C4-2B (cell line): ENCODE measurements at regions not wholly inside any gene's neighbourhood (a gene's known extent, or its start where the extent isn't known, plus 50 kb on each side); places are given as distances from the start of the nearest gene placed in this dataset.

Experiments used
- H3K27ac ChIP-seq: fragments of 450-650 bp; 2 replicates; pipeline ENCODE4 v1.5.1; 2017
- ZFX ChIP-seq: fragments of 450-650 bp; IDR thresholded peaks from 2 replicates; pipeline ENCODE4 v1.6.1; 2017
- TF ChIP-seq, protein P1 (sequence below): fragments of 450-650 bp; conservative IDR thresholded peaks from 2 replicates; pipeline ENCODE4 v1.5.1; 2017; ENCODE audit warnings: mild to moderate bottlenecking

DNA sequence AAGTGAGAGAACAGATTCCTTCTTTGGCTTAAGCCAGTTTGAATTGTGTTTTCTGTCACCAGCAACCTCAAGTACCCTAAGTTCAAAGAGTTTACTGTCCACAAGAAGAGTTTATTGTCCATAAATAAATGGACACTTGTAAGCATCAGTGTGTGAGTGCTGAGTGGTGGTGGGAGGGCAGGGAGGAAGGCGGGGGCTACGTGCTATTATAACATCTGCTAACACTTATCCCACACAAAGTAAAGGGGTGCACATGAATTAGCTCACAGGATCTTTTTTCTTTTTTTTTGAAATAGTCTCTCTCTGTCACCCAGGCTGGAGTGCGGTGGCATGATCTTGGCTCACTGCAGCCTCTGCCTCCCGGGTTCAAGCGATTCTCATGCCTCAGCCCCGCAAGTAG lies 87.2 kb downstream of the MICALL2 start:
- no peak overlapping the region for H3K27ac ChIP-seq
- no peak for TF ChIP-seq ZFX
- TF ChIP-seq, protein P1, sequence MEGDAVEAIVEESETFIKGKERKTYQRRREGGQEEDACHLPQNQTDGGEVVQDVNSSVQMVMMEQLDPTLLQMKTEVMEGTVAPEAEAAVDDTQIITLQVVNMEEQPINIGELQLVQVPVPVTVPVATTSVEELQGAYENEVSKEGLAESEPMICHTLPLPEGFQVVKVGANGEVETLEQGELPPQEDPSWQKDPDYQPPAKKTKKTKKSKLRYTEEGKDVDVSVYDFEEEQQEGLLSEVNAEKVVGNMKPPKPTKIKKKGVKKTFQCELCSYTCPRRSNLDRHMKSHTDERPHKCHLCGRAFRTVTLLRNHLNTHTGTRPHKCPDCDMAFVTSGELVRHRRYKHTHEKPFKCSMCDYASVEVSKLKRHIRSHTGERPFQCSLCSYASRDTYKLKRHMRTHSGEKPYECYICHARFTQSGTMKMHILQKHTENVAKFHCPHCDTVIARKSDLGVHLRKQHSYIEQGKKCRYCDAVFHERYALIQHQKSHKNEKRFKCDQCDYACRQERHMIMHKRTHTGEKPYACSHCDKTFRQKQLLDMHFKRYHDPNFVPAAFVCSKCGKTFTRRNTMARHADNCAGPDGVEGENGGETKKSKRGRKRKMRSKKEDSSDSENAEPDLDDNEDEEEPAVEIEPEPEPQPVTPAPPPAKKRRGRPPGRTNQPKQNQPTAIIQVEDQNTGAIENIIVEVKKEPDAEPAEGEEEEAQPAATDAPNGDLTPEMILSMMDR, result no peak

DNA sequence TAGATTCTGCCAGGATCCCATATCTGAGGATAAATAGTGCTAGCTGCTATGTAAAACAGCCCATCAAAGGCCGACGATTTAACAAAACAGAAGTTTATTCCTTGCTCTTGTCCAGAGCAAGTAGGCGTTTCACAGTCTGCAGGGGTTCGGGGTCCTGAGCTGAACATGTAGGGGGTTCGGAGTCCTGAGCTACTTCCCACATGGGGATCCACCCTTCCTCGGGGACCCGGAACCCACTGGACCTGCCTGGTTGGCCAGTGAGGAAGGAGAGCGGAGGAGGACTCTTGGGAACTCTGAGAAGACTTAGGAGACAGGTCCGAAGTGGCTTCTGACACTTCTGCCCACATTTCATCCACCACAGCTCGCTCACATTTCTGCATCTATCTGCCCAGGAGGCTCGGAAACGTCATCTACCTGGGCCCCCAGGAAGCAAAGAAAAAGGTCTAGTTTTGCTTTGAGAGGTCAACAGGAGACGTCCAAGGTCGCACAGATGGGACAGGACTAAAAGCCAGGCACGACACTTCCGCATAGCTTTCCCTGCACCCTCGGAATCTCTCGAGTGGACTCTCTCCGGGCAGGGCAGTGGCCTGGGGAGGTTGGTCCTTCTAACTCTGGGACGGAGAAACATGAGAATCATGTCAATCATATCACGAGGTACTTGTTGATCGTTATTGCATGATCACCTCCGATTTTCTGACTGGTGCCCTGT lies 86.4 kb downstream of the MICALL2 start:
- TF ChIP-seq, protein P1, result no peak
- TF ChIP-seq ZFX, result no peak
- H3K27ac ChIP-seq, result no peak overlapping the region

DNA sequence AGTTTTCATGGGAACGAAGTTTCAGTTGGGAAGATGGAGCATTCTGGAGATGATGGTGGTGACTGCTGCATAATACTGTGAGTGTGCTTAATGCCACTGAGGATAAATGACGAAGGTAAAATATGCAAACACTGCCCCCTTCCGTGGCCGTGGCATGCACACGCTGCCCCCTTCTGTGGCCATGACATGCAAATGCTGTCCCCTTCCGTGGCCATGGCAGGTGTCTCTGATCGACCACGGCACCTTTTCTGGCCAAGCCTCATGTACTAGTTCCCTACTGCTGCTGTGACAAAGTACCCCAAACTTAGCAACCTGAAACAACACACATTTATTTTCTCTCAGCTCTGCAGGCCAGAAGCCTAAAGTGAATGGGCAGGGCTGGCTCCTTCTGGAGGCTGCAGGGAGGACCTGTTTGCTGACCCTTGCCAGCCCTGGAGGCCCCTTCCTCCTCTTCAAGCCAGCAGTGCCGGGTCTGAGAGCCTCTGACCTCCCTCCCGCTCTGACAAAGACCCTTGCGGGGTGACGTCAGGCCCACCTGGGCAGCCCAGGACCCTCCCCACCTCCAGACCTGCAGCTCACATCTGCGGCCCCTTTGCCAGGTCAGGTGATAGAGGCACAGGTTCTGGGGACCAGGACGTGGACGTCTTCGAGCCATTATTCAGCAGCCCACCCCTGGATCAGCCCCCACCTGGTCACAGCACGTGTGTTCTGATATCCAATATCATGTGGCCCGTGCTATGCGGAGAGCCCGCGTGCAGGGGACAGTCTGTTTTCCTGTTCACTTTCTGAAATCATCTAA lies 82.0 kb downstream of the MICALL2 start:
- H3K27ac ChIP-seq, result no peak overlapping the region
- TF ChIP-seq ZFX, result no peak
- TF ChIP-seq, protein P1, result no peak

DNA sequence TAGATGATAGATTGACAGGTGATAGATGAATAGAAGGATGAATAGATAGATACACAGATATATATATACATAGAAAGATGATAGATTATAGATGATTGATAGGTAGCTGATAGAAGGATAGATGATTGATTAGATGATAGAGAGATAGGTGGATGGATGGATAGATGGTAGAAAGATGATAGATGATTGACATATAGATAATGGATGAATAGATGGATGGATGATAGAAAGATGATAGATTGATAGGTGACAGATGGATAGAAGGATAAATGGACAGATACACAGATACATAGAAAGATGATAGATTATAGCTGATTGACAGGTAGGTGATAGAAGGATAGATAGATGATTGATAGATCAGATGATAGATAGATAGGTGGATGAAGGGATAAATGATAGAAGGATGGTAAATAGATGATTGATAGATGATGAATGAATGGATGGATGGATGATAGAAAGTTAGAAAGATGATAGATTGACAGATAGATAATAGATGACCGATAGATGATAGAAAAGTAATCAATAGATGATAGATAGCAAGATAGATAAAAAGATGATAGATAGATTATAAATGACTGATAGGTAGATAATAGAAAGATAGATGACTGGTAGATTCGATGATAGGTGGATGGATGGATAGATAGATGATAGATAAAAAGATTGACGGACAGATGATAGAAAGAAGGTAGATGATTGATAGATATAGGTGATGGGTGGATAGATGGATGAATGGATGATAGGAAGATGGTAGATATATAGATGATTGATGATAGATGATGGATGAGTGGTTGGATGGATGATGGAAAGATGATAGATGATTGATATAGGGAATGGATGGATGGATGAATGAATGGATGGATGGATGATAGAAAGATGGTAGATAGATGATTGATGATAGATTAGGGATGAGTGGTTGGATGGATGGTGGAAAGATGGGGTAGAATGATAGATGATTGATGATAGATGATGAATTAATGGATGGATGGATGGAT lies 80.4 kb downstream of the MICALL2 start:
- H3K27ac ChIP-seq, result no peak overlapping the region
- TF ChIP-seq ZFX, result no peak
- TF ChIP-seq, protein P1, result no peak

DNA sequence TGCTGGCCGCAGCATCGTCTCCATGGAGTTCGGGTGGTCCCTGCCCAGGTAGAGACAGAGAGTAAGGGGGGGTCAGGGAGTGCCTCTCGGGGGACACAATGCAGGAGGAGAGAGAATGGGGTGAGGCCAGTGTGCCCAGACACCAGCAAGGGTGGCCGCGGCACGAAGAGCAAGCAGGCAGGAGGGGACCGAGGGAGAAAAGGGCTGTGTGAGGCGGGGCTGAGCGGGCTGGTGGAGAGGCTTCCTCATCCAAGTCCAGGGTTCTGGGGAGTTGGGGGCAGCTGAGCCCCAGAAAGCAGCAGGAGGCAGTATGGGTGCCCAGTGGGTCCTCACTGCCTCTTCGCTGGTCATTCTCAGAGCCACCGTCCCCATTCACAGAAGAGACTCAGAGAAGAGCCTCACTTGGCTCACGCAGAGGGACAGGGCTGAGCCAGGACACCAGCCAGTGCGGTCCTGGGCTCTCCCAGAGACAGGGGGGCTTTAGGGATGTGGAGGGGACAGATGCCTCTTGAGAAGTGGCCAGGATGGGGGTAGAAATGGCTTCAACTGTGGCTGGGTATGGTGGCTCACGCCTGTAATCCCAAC lies 78.9 kb downstream of the MICALL2 start:
- TF ChIP-seq, protein P1, result no peak
- no peak for TF ChIP-seq ZFX
- no peak overlapping the region for H3K27ac ChIP-seq

DNA sequence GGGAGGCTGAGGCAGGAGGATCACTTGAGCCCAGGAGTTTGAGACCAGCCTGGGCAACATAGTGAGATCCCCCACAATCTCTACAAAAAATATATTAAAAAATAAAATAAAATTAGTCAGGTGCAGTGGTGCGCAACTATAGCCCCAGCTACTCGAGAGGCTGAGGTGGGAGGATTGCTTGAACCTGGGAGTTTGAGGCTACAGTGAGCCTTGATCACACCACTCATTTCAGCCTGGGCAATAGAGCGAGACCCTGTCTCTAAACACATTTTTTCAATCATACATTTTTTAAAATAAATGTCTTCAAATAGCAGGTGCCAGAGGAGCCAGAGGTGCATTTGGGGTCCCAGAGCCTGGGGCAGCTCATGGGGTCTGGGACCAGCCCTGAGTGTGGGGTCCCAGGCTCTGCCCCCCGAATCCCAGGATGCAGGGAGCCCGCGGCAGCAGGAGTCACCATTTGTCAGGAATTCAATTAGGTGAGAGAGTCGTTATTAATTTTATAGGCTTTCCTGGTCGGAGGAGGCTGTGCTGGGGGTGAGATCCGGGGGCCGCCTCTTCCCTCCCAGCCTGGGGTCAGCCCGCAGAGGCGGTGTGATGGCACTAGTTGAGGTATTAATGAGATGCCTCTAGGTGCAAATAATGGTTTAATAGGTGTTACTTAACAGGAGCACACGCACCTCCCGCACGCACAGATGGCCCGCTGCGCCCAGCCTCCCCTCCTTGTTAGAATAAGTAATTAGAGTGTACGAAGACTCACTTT lies 78.3 kb downstream of the MICALL2 start:
- H3K27ac ChIP-seq, result no peak overlapping the region
- TF ChIP-seq, protein P1, result no peak
- no peak for TF ChIP-seq ZFX
